ENCODE measurements at regions not wholly inside any gene's neighbourhood (a gene's known extent, or its start where the extent isn't known, plus 50 kb on each side); places are given as distances from the start of the nearest gene placed in this dataset.

GRCh38 chr9:100699668-100700067 is 121.8 kb downstream of the CAVIN4 start:
- no peak for TF ChIP-seq CTCF (IDR thresholded peaks at IDR 0.05)
- no peak for TF ChIP-seq POLR2A (IDR thresholded peaks at IDR 0.05)
- TF ChIP-seq POLR2AphosphoS5 (IDR thresholded peaks at IDR 0.05; ENCODE audit: insufficient read depth in 1 of 2, low read depth in 1 of 2), result no peak
